DND-41 (cell line): ENCODE measurements at regions not wholly inside any gene's neighbourhood (a gene's known extent, or its start where the extent isn't known, plus 50 kb on each side); places are given as distances from the start of the nearest gene placed in this dataset.

Experiments
- CTCF ChIP-seq: IDR thresholded peaks from 2 replicates; pipeline ENCODE4 v1.5.1; 2012; ENCODE audit warnings: borderline replicate concordance, low read length, moderate library complexity, mild to moderate bottlenecking; ENCODE audit not compliant: poor library complexity, severe bottlenecking; ENCODE audit errors: extremely low read depth
- EZH2 ChIP-seq: IDR thresholded peaks from 3 replicates; pipeline ENCODE4 v1.6.1; 2012; ENCODE audit warnings: borderline replicate concordance, low read depth, mild to moderate bottlenecking, moderate library complexity, low read length, inconsistent platforms; ENCODE audit not compliant: severe bottlenecking

GRCh38 chr19:30675086-30675485, 302.9 kb downstream of the ZNF536 start:
- no peak for TF ChIP-seq CTCF
- TF ChIP-seq EZH2, result no peak
